GM12878 (cell line): ENCODE measurements at regions not wholly inside any gene's neighbourhood (a gene's known extent, or its start where the extent isn't known, plus 50 kb on each side); places are given as distances from the start of the nearest gene placed in this dataset.

Source experiments
- ATAC-seq: fragments of 200-7000 bp; cut with Tn5 transposase; 3 replicates; pipeline ENCODE4 v1.9.1; 2020; ENCODE audit warnings: mild to moderate bottlenecking, moderate library complexity
- BruUV-seq: library from RNA; stranded (reverse); fragments of 400-500 nt; replicated peaks from 2 replicates; lab custom pipeline; 2021; lab: Mats Ljungman, UMichigan
- CTCF ChIA-PET: fragments of 300-600 bp; sonication (Branson Sonifier 250); formaldehyde crosslinking; extraction: SDS; loops from one replicate; lab custom pipeline; 2021; ENCODE audit warnings: inconsistent platforms; lab: Yijun Ruan, JAX
- POLR2A ChIA-PET: fragments of 350-600 bp; formaldehyde crosslinking; extraction: SDS; loops from one replicate; lab custom pipeline; 2021; ENCODE audit warnings: inconsistent platforms; lab: Charles Lee
- RAD21 ChIA-PET: fragments of 300-600 bp; sonication (Branson Sonifier 250); formaldehyde crosslinking; loops from one replicate; lab custom pipeline; 2023; ENCODE audit warnings: antibody characterized with exemption; ENCODE audit not compliant: unreplicated experiment; lab: Charles Lee
- SMC1A ChIA-PET: fragments of 300-600 bp; sonication (Branson Sonifier 250); formaldehyde crosslinking; loops from one replicate; lab custom pipeline; 2023; ENCODE audit not compliant: unreplicated experiment, uncharacterized antibody; lab: Charles Lee
- DNase-seq: peaks from one replicate; pipeline ENCODE4 v3.0.0-alpha.2; 2011; ENCODE audit warnings: low read depth, low spot score
- FAIRE-seq: peaks from 3 replicates; lab custom pipeline; 2011; peaks lifted over from hg19 to GRCh38; lab: Jason Lieb, UNC
- H2AFZ ChIP-seq: 2 replicates; pipeline ENCODE4 v1.6.0; 2011; ENCODE audit warnings: low read depth, low read length, control low read depth; ENCODE audit not compliant: control insufficient read depth
- H3K27ac ChIP-seq: 2 replicates; pipeline ENCODE4 v1.5.1; 2011; ENCODE audit warnings: control low read depth; ENCODE audit not compliant: control insufficient read depth, insufficient read depth
- H3K27me3 ChIP-seq, 2 experiments: replicated peaks in 1 of 2; 2 replicates each; pipeline versions ENCODE4 v1.6.0 to v1.6.1; 2011; ENCODE audit warnings: low read length in 1 of 2; ENCODE audit not compliant: control insufficient read depth in 2 of 2, insufficient read depth in 2 of 2
- H3K36me3 ChIP-seq, 2 experiments: 2 replicates each; pipeline ENCODE4 v1.5.1; 2011; ENCODE audit warnings: low read length in 1 of 2; ENCODE audit not compliant: control insufficient read depth in 2 of 2, insufficient read depth in 2 of 2
- H3K4me1 ChIP-seq: 2 replicates; pipeline ENCODE4 v1.6.1; 2011; ENCODE audit warnings: mild to moderate bottlenecking, low read length, moderate library complexity, mixed read lengths; ENCODE audit not compliant: control insufficient read depth, insufficient read depth
- H3K4me2 ChIP-seq: 2 replicates; pipeline ENCODE4 v1.6.0; 2011; ENCODE audit warnings: control low read depth; ENCODE audit not compliant: control insufficient read depth, insufficient read depth
- H3K4me3 ChIP-seq: fragments of 200-600 bp; sonication (generic); 2 replicates; pipeline ENCODE4 v1.5.1; 2016
- H3K79me2 ChIP-seq: 2 replicates; pipeline ENCODE4 v1.6.0; 2011; ENCODE audit warnings: low read length; ENCODE audit not compliant: control insufficient read depth, insufficient read depth
- H3K9ac ChIP-seq: 2 replicates; pipeline ENCODE4 v1.8.0; 2011; ENCODE audit warnings: low read length, control low read depth, mixed read lengths; ENCODE audit not compliant: control insufficient read depth, insufficient read depth
- H3K9me3 ChIP-seq: replicated peaks from 3 replicates; pipeline ENCODE4 v1.5.1; 2011; ENCODE audit warnings: mild to moderate bottlenecking, low read length; ENCODE audit not compliant: control insufficient read depth, insufficient read depth
- H4K20me1 ChIP-seq: 2 replicates; pipeline ENCODE4 v1.6.0; 2011; ENCODE audit not compliant: control insufficient read depth, insufficient read depth
- ASH2L ChIP-seq: fragments of 300-600, 200-600 bp; sonication (generic); IDR thresholded peaks from 2 replicates; pipeline ENCODE4 v1.6.1; 2017; ENCODE audit warnings: low read depth, mild to moderate bottlenecking, borderline replicate concordance
- BACH1 ChIP-seq: fragments of 450-650 bp; IDR thresholded peaks from 2 replicates; pipeline ENCODE4 v1.6.1; 2017; ENCODE audit warnings: mild to moderate bottlenecking, borderline replicate concordance
- EZH2 ChIP-seq: IDR thresholded peaks from 2 replicates; pipeline ENCODE4 v1.6.1; 2012; ENCODE audit warnings: low read depth, mild to moderate bottlenecking, control low read depth, inconsistent platforms, low read length, borderline replicate concordance; ENCODE audit not compliant: control insufficient read depth
- IKZF2 ChIP-seq, 2 experiments: fragments of 450-650 bp; IDR thresholded peaks; 2 replicates each; pipeline ENCODE4 v1.6.1; 2017; ENCODE audit warnings: mild to moderate bottlenecking in 2 of 2, moderate library complexity in 2 of 2
- JUND ChIP-seq: IDR thresholded peaks from 2 replicates; pipeline ENCODE4 v1.6.1; 2012; ENCODE audit warnings: low read depth, mild to moderate bottlenecking, low read length, improper control_type of control experiment, moderate library complexity
- SRF ChIP-seq, 2 experiments: IDR thresholded peaks; 2 replicates each; pipeline ENCODE4 v1.6.1; 2011; ENCODE audit warnings: low read depth in 2 of 2, low read length in 2 of 2, mild to moderate bottlenecking in 1 of 2, moderate library complexity in 1 of 2
- ZNF384 ChIP-seq: IDR thresholded peaks from 2 replicates; pipeline ENCODE4 v1.6.1; 2012; ENCODE audit warnings: low read depth, mild to moderate bottlenecking, low read length, improper control_type of control experiment, borderline replicate concordance
- ZSCAN29 ChIP-seq: fragments of 450-650 bp; IDR thresholded peaks from 2 replicates; pipeline ENCODE4 v1.6.1; 2017; ENCODE audit warnings: mild to moderate bottlenecking, moderate library complexity
- WGBS: methylation state at CpG from one replicate; pipeline ENCODE4 v1.1.6; 2016; ENCODE audit warnings: low lambda C conversion rate; ENCODE audit not compliant: insufficient replicate concordance, insufficient coverage; ENCODE audit errors: missing lambda C conversion rate; 5-methylcytosine and 5-hydroxymethylcytosine counted together
- in situ Hi-C: fragments of 300-500 bp; cut with MboI; formaldehyde crosslinking; loops from 9 replicates; pipeline ENCODE4 v1.14.3; 2018; ENCODE audit warnings: mixed read lengths
- intact Hi-C: fragments of 100-400 bp; cut with micrococcal nuclease; formaldehyde crosslinking; loops from one replicate; pipeline ENCODE4 v1.14.2; 2022; ENCODE audit not compliant: unreplicated experiment

- no peak for TF ChIP-seq ASH2L
- TF ChIP-seq BACH1: no peak
- TF ChIP-seq, all 136 proteins: peak for 0
Observed at GRCh38 chr6:140036196-140036595, 661.7 kb upstream of the CITED2 start (continued).

DNA sequence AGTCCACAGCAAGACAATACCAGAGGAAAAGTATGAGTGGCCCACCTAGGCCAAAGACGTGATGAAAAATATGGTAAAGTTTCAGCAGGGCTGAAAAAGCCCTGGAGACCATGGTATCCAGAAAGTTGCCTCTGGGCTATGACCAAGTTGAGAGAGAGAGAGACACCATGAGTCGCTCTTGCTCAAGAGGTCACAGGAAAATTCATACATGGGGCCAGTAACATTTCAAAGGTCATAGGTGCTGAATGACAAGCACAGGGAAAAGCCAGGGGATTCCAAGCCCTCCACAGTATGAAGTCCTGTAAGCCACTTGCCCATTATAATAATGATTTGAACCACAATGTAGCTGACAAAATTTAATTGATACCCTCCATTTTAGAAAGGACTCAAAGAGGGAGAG lies 657.7 kb upstream of the CITED2 start:
- no peak overlapping the region for H2AFZ ChIP-seq
- H3K27me3 ChIP-seq: no peaks in the 10 kb centered on the region; a peak in 1 of 4 replicates
- H3K4me1 ChIP-seq: no peaks in the 10 kb centered on the region
- intact Hi-C loops: no loop called here
- FAIRE-seq (no peak), DNase-seq (no peak)
- no peaks in the 10 kb centered on the region for H3K9me3 ChIP-seq
- RAD21 ChIA-PET: no interaction called here
- no peak overlapping the region for H3K4me3 ChIP-seq
- TF ChIP-seq ZSCAN29 (no peak), EZH2 (no peak), ZNF384 (no peak), SRF (IDR thresholded peaks at IDR 0.05; ENCODE audit: low read depth in 2 of 2, low read length in 2 of 2) (no peak), IKZF2 (IDR thresholded peaks at IDR 0.05) (no peak), JUND (no peak)
- TF ChIP-seq, all 136 proteins: peak for 0
- 4% methylated on average over 2 of the region's 2 CpGs for WGBS
- BruUV-seq: no TSS peak
- ChIA-PET CTCF (no interaction called here), POLR2A (no interaction called here), SMC1A (interaction anchor here (0.9 to 2.8 kb wide), 2 partner anchors 11 to 128 kb away, joined by 3 to 10 read pairs; no protein-coding TSS in a partner anchor)
- in situ Hi-C loops: no loop called here
- Histone ChIP-seq H3K27ac (no peak overlapping the region), H3K79me2 (no peaks in the 10 kb centered on the region), H3K36me3 (no peaks in the 10 kb centered on the region), H3K4me2 (no peak overlapping the region), H4K20me1 (no peaks in the 10 kb centered on the region), H3K9ac (no peak overlapping the region)
- ATAC-seq: no peak
